ENCODE measurements at regions not wholly inside any gene's neighbourhood (a gene's known extent, or its start where the extent isn't known, plus 50 kb on each side); places are given as distances from the start of the nearest gene placed in this dataset.

- TF ChIP-seq CHD7 (IDR thresholded peaks at IDR 0.05; ENCODE audit: insufficient replicate concordance, low read length) (no peak), ATF3 (IDR thresholded peaks at IDR 0.05; ENCODE audit: insufficient read depth, low read depth, low read length) (no peak), BACH1 (IDR thresholded peaks at IDR 0.05; ENCODE audit: low read length) (no peak), GABPA (IDR thresholded peaks at IDR 0.05; ENCODE audit: borderline replicate concordance, insufficient read depth, low read length) (no peak), NRF1 (IDR thresholded peaks at IDR 0.05; ENCODE audit: low read depth, low read length) (no peak), FOSL1 (IDR thresholded peaks at IDR 0.05; ENCODE audit: insufficient read depth, low read depth, low read length) (no peak), POLR2A (IDR thresholded peaks at IDR 0.05; ENCODE audit: control extremely low read depth in 1 of 2, low read depth in 2 of 2, low read length in 2 of 2) (no peak), CHD1 (IDR thresholded peaks at IDR 0.05; ENCODE audit: low read depth, low read length) (no peak), ZNF274 (IDR thresholded peaks at IDR 0.05; ENCODE audit: borderline replicate concordance, extremely low read depth, low read length) (no peak), ASH2L (IDR thresholded peaks at IDR 0.05; ENCODE audit: low read length) (no peak), POLR2AphosphoS5 (IDR thresholded peaks at IDR 0.05; ENCODE audit: low read depth, low read length) (no peak), CTBP2 (IDR thresholded peaks at IDR 0.05; ENCODE audit: borderline replicate concordance, insufficient read depth, insufficient read length, low read length) (no peak), EGR1 (IDR thresholded peaks at IDR 0.05; ENCODE audit: borderline replicate concordance, low read depth, low read length) (no peak)
Observed at GRCh38 chr11:79786961-79787360, 346.1 kb upstream of the TENM4 start (continued).

Measured in H1 (cell line).